ENCODE measurements at regions not wholly inside any gene's neighbourhood (a gene's known extent, or its start where the extent isn't known, plus 50 kb on each side); places are given as distances from the start of the nearest gene placed in this dataset.

DNA sequence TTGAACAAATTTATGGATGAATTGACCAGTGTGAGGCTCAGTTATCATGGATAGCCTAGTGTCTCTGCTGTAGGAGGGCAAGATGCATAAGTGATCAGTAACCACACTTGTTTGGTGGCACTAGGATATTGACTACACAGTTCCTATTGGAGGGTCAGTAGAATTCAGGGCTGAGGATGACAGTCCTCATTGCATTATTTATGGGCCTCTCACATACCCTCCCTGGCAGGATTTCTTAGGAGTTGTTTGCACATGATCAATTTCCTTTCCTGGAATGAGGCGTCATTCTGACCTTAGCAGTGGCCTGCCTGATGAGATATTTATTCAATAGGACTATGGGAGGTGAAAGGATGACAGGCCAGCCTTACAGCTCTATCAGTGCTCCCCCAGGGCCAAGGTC, 125.1 kb upstream of the AGBL1 start:
- Histone ChIP-seq H3K9me3 (peaks cover 32% of the 10 kb centered on the region), H4K20me1 (no peaks in the 10 kb centered on the region), H3K4me3 (no peak overlapping the region), H3K9ac (no peak overlapping the region), H3K27me3 (no peaks in the 10 kb centered on the region), H3K4me2 (no peak overlapping the region), H3K36me3 (no peaks in the 10 kb centered on the region), H3K4me1 (peaks cover 52% of the 10 kb centered on the region), H3K27ac (no peak overlapping the region)
- TF ChIP-seq Cebpa-rat (IDR thresholded peaks at IDR 0.05) = no peak

DNA sequence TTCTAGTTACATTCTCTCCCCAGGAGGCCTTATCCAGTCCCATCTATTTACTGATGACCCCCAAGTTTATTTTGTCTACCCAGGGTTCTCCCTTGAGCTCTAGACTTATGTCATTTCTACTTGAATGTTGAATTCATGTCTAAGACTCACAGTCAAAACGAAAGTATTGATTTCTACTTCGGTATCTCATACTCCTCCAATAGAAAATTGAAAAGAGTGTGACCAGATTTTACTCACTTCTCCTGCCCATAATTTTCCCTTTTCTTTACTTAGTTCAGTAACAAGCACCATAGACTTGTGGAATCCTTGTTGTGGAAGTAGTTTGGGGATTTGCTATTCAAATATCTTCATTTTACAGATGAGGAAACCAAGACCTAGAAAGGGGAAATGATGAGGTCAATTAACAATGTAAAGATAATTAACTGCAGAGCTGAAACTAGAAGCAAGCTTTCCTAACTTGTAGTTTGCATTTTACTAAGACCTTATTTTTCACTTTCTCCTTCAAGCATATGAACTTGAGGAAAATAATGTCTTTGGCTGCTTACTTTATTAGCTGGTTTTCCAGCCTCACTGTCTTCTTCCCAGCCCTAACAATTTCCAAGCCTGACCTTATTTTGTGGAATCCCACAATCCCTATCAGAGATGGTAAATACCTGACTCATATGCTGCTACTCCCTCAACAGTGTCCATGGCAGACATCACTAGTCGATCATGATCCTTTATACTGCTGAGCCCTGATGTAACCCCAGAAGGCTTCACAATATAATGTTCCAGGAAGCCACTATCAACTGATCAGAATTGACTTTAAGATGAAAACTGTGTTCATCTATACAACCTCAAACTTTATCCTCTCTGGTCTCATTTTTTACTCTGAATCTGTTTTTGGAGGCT, 123.9 kb upstream of the AGBL1 start:
- Histone ChIP-seq H3K9me3 (peaks cover 36% of the 10 kb centered on the region), H3K4me3 (no peak overlapping the region), H3K27ac (peak overlapping the region; percentile 29; the same call in 1 of the 2 replicates)

DNA sequence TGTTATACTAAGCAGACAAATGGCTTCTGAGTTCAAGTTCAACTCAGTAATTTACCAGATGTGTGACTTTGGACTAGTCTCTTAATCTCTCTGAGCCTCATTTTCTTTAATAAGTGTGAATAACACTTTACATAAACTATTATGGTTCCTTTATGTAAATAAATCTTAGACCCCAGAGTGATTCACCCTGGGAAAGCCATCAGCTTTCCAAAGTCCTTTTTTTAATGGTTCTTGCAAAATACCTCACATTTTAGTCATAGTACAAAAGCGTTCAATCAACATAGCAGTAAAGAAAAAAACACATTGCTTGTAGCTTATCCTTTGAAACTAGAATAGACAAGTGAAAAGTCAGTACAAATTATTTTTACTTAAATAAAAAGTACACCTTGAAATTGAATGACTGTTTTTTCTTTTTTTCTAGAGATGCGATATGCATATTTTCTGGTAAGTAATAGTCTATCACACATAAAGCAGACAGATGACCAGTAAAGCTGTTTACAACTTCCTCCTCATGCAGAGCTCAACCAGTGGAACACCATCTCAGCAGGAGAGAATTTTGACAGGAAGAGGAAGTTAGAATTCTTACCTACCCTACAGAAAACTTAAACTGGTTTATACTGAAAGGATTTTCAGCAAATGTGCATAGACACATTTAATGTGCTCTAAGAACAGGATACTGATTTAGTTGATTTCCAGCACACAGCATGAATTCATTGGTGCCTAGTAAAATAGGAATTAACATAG, 123.0 kb upstream of the AGBL1 start:
- no peak for TF ChIP-seq Cebpa-rat (IDR thresholded peaks at IDR 0.05)
- H3K27ac ChIP-seq = peak overlapping the region; percentile 29; the same call in 1 of the 2 replicates
- H3K36me3 ChIP-seq = no peaks in the 10 kb centered on the region
- H3K4me1 ChIP-seq = peaks cover 31% of the 10 kb centered on the region
- peaks cover 36% of the 10 kb centered on the region for H3K9me3 ChIP-seq
- no peaks in the 10 kb centered on the region for H4K20me1 ChIP-seq
- H3K4me3 ChIP-seq = no peak overlapping the region
- no peak overlapping the region for H3K9ac ChIP-seq
- peak overlapping the region; percentile 35 for H3K4me2 ChIP-seq
- no peaks in the 10 kb centered on the region for H3K27me3 ChIP-seq

More for the DNA sequence above, 123.9 kb upstream of the AGBL1 start:
- Histone ChIP-seq H3K4me1 (peaks cover 41% of the 10 kb centered on the region), H3K9ac (no peak overlapping the region), H4K20me1 (no peaks in the 10 kb centered on the region), H3K4me2 (no peak overlapping the region), H3K27me3 (no peaks in the 10 kb centered on the region), H3K36me3 (no peaks in the 10 kb centered on the region)
- no peak for TF ChIP-seq Cebpa-rat (IDR thresholded peaks at IDR 0.05)

DNA sequence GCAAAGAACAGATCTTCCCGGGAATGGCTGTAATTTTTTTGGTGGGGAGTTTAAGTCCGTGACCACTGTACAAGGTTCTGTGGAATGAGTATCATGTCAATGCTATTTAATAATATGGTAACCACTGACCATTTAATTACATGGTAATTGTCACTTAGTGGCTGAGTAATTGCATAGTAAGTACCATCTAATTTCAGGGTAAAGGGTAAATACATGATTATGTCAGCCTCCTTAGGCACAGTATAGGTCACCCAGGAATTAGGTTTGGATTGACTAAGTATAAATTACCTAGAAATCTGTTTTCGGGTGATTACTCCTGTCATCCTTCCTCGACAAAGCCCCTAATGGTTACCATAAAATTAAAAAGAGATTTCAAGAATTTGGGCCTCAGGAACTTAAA, 120.1 kb upstream of the AGBL1 start:
- no peaks in the 10 kb centered on the region for H4K20me1 ChIP-seq
- H3K4me3 ChIP-seq = no peak overlapping the region
- TF ChIP-seq Cebpa-rat (IDR thresholded peaks at IDR 0.05) = no peak
- peaks cover 23% of the 10 kb centered on the region for H3K4me1 ChIP-seq
- H3K36me3 ChIP-seq = no peaks in the 10 kb centered on the region
- H3K4me2 ChIP-seq = no peak overlapping the region
- H3K9me3 ChIP-seq = peaks cover 24% of the 10 kb centered on the region
- no peak overlapping the region for H3K27ac ChIP-seq
- H3K9ac ChIP-seq = no peak overlapping the region
- no peaks in the 10 kb centered on the region for H3K27me3 ChIP-seq

- Histone ChIP-seq H3K9ac (no peak overlapping the region), H3K27me3 (no peaks in the 10 kb centered on the region), H3K27ac (no peak overlapping the region), H3K36me3 (no peaks in the 10 kb centered on the region), H4K20me1 (no peaks in the 10 kb centered on the region), H3K4me2 (no peak overlapping the region), H3K9me3 (peaks cover 16% of the 10 kb centered on the region), H3K4me1 (peaks cover 23% of the 10 kb centered on the region), H3K4me3 (no peak overlapping the region)
- TF ChIP-seq Cebpa-rat (IDR thresholded peaks at IDR 0.05) = no peak
Measured at GRCh38 chr15:85960381-85960780, 119.3 kb upstream of the AGBL1 start.

GRCh38 chr15:85961821-85962220, 117.8 kb upstream of the AGBL1 start:
- peaks cover 4% of the 10 kb centered on the region; the same call in 1 of the 2 replicates for H3K9me3 ChIP-seq
- no peak overlapping the region for H3K4me3 ChIP-seq
- H3K27ac ChIP-seq = no peak overlapping the region
- H3K27me3 ChIP-seq = no peaks in the 10 kb centered on the region
- TF ChIP-seq Cebpa-rat (IDR thresholded peaks at IDR 0.05) = no peak
- H3K36me3 ChIP-seq = no peaks in the 10 kb centered on the region
- H3K4me2 ChIP-seq = no peak overlapping the region
- no peak overlapping the region for H3K9ac ChIP-seq
- H4K20me1 ChIP-seq = no peaks in the 10 kb centered on the region
- H3K4me1 ChIP-seq = peaks cover 27% of the 10 kb centered on the region

GRCh38 chr15:85963262-85963760, 116.4 kb upstream of the AGBL1 start:
- Histone ChIP-seq H3K27me3 (no peaks in the 10 kb centered on the region), H3K4me1 (peaks cover 26% of the 10 kb centered on the region), H3K4me2 (no peak overlapping the region), H3K9me3 (peaks cover 4% of the 10 kb centered on the region; the same call in 1 of the 2 replicates), H3K27ac (no peak overlapping the region), H3K9ac (no peak overlapping the region), H4K20me1 (no peaks in the 10 kb centered on the region), H3K36me3 (no peaks in the 10 kb centered on the region), H3K4me3 (no peak overlapping the region)
- no peak for TF ChIP-seq Cebpa-rat (IDR thresholded peaks at IDR 0.05)

GRCh38 chr15:85964471-85964870, 115.2 kb upstream of the AGBL1 start:
- H3K27me3 ChIP-seq = no peaks in the 10 kb centered on the region
- H3K4me3 ChIP-seq = no peak overlapping the region
- peaks cover 4% of the 10 kb centered on the region; the same call in 1 of the 2 replicates for H3K9me3 ChIP-seq
- no peaks in the 10 kb centered on the region for H3K36me3 ChIP-seq
- H3K4me2 ChIP-seq = no peak overlapping the region
- peaks cover 26% of the 10 kb centered on the region for H3K4me1 ChIP-seq
- TF ChIP-seq Cebpa-rat (IDR thresholded peaks at IDR 0.05) = no peak
- H3K27ac ChIP-seq = no peak overlapping the region
- no peak overlapping the region for H3K9ac ChIP-seq
- no peaks in the 10 kb centered on the region for H4K20me1 ChIP-seq

DNA sequence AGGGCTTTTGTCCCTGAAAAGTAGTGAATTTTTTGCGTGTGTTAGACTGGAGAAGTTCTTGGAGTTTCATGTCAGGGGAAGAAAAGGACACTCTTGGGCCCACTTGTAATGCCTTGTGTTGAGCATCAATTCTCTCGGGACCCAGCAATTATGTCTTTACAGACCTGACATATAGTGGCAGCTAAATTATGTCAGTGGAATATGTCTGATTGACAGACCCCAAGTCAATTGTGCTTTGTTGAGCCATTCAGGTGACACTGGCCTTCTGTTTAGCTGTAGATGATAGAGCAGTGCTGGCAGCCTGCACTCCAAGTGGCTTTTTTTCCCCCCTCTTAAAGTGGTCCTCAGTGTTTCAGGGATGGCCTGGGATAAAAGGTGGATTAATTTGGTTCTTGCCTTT, 112.1 kb upstream of the AGBL1 start:
- Histone ChIP-seq H3K27me3 (no peaks in the 10 kb centered on the region), H3K36me3 (no peaks in the 10 kb centered on the region), H3K4me3 (no peak overlapping the region), H4K20me1 (no peaks in the 10 kb centered on the region), H3K9me3 (0 out of 2 replicates have a peak, but pooled peaks cover 7% of the 10 kb centered on the region), H3K4me1 (peaks cover 27% of the 10 kb centered on the region), H3K9ac (no peak overlapping the region), H3K27ac (no peak overlapping the region), H3K4me2 (no peak overlapping the region)
- TF ChIP-seq Cebpa-rat (IDR thresholded peaks at IDR 0.05) = no peak

Data from BLaER1 (cell line).